HG03135 (cell line): ENCODE measurements at regions not wholly inside any gene's neighbourhood (a gene's known extent, or its start where the extent isn't known, plus 50 kb on each side); places are given as distances from the start of the nearest gene placed in this dataset.

Experiments used
- ATAC-seq: cut with Tn5 transposase; IDR thresholded peaks from one replicate; pipeline ENCODE4 v1.9.1; 2021; ENCODE audit warnings: mild to moderate bottlenecking, moderate library complexity; ENCODE audit not compliant: unreplicated experiment

- ATAC-seq, result no peak
Measured at GRCh38 chr2:217077831-217078407, 218.1 kb upstream of the TNP1 start.

- ATAC-seq, result no peak
Measured at GRCh38 chr2:217076657-217077232, 216.9 kb upstream of the TNP1 start.

- no peak for ATAC-seq
Measured at GRCh38 chr2:217076058-217076435, 216.2 kb upstream of the TNP1 start.

GRCh38 chr2:217075268-217076057, 215.6 kb upstream of the TNP1 start:
- ATAC-seq, result no peak

GRCh38 chr2:217074576-217075255, 214.9 kb upstream of the TNP1 start:
- no peak for ATAC-seq

- no peak for ATAC-seq
Measured at GRCh38 chr2:217071416-217071815, 211.6 kb upstream of the TNP1 start.

- no peak for ATAC-seq
Measured at GRCh38 chr2:217070611-217071010, 210.7 kb upstream of the TNP1 start.

- no peak for ATAC-seq
Measured at GRCh38 chr2:217070043-217070430, 210.2 kb upstream of the TNP1 start.

- ATAC-seq, result no peak
Measured at GRCh38 chr2:217069263-217070042, 209.6 kb upstream of the TNP1 start.

GRCh38 chr2:217068677-217069250, 208.9 kb upstream of the TNP1 start:
- ATAC-seq, result no peak

GRCh38 chr2:217067787-217068186, 207.9 kb upstream of the TNP1 start:
- no peak for ATAC-seq

GRCh38 chr2:217066510-217067270, 206.8 kb upstream of the TNP1 start:
- no peak for ATAC-seq

GRCh38 chr2:217065695-217066405, 206.0 kb upstream of the TNP1 start:
- ATAC-seq, result no peak

GRCh38 chr2:217065012-217065290, 205.1 kb upstream of the TNP1 start:
- ATAC-seq, result no peak

- no peak for ATAC-seq
Measured at GRCh38 chr2:217064234-217065011, 204.6 kb upstream of the TNP1 start.

- ATAC-seq, result no peak
Measured at GRCh38 chr2:217063238-217063755, 203.4 kb upstream of the TNP1 start.

GRCh38 chr2:217062768-217063167, 202.9 kb upstream of the TNP1 start:
- no peak for ATAC-seq

GRCh38 chr2:217061916-217062505, 202.1 kb upstream of the TNP1 start:
- ATAC-seq, result no peak
